ENCODE measurements at regions not wholly inside any gene's neighbourhood (a gene's known extent, or its start where the extent isn't known, plus 50 kb on each side); places are given as distances from the start of the nearest gene placed in this dataset.

- no peak for TF ChIP-seq CTCF (IDR thresholded peaks at IDR 0.05; ENCODE audit: borderline replicate concordance, extremely low read depth, low read length, poor library complexity, severe bottlenecking)
- no peaks in the 10 kb centered on the region for H3K4me1 ChIP-seq (ENCODE audit: insufficient read depth, low read length)
- H3K36me3 ChIP-seq (ENCODE audit: insufficient read depth, low read length), result no peaks in the 10 kb centered on the region
- H2AFZ ChIP-seq (ENCODE audit: low read depth, low read length), result no peak overlapping the region
- H3K27me3 ChIP-seq (ENCODE audit: insufficient read depth, low read length, poor library complexity), result no peaks in the 10 kb centered on the region
- no peak overlapping the region for H3K27ac ChIP-seq (ENCODE audit: low read length)
- no peaks in the 10 kb centered on the region for H4K20me1 ChIP-seq (ENCODE audit: insufficient read depth, low read length)
- DNase-seq (no peak), ATAC-seq (ENCODE audit: insufficient read depth, low read depth) (no peak)
- no peak overlapping the region for H3K9ac ChIP-seq (ENCODE audit: low read depth, low read length)
- H3K79me2 ChIP-seq (ENCODE audit: insufficient read depth, low read length), result no peaks in the 10 kb centered on the region
- H3K9me3 ChIP-seq (ENCODE audit: insufficient read depth, low read length, severe bottlenecking), result no peaks in the 10 kb centered on the region
- H3K4me3 ChIP-seq (ENCODE audit: low read depth in 1 of 2, low read length in 2 of 2), result no peak overlapping the region
- H3K4me2 ChIP-seq (ENCODE audit: insufficient read depth, low read length), result no peak overlapping the region
Measured at GRCh38 chr4:10296730-10297129, 160.5 kb downstream of the ZNF518B start.

GRCh38 chr4:10295301-10295700 is 161.9 kb downstream of the ZNF518B start:
- TF ChIP-seq CTCF (IDR thresholded peaks at IDR 0.05; ENCODE audit: borderline replicate concordance, extremely low read depth, low read length, poor library complexity, severe bottlenecking), result no peak

GRCh38 chr4:10289538-10289906 is 167.7 kb downstream of the ZNF518B start:
- Histone ChIP-seq H3K27me3 (ENCODE audit: insufficient read depth, low read length, poor library complexity) (no peaks in the 10 kb centered on the region), H3K4me1 (ENCODE audit: insufficient read depth, low read length) (no peaks in the 10 kb centered on the region), H3K27ac (ENCODE audit: low read length) (no peak overlapping the region), H3K36me3 (ENCODE audit: insufficient read depth, low read length) (no peaks in the 10 kb centered on the region), H3K9ac (ENCODE audit: low read depth, low read length) (no peak overlapping the region), H3K4me3 (ENCODE audit: low read depth in 1 of 2, low read length in 2 of 2) (no peak overlapping the region), H2AFZ (ENCODE audit: low read depth, low read length) (no peak overlapping the region), H3K4me2 (ENCODE audit: insufficient read depth, low read length) (no peak overlapping the region), H3K79me2 (ENCODE audit: insufficient read depth, low read length) (no peaks in the 10 kb centered on the region), H4K20me1 (ENCODE audit: insufficient read depth, low read length) (no peaks in the 10 kb centered on the region), H3K9me3 (ENCODE audit: insufficient read depth, low read length, severe bottlenecking) (peaks cover 2% of the 10 kb centered on the region)
- TF ChIP-seq CTCF (IDR thresholded peaks at IDR 0.05; ENCODE audit: borderline replicate concordance, extremely low read depth, low read length, poor library complexity, severe bottlenecking), result no peak
- TF ChIP-seq EZH2 (IDR thresholded peaks at IDR 0.05; ENCODE audit: borderline replicate concordance, low read depth, low read length, severe bottlenecking), result no peak
- ATAC-seq (ENCODE audit: insufficient read depth, low read depth), result no peak
- no peak for DNase-seq

More at GRCh38 chr4:10295301-10295700, 161.9 kb downstream of the ZNF518B start:
- no peak overlapping the region for H3K27ac ChIP-seq (ENCODE audit: low read length)
- H3K27me3 ChIP-seq (ENCODE audit: insufficient read depth, low read length, poor library complexity), result no peaks in the 10 kb centered on the region
- ATAC-seq (ENCODE audit: insufficient read depth, low read depth) (no peak), DNase-seq (no peak)
- no peaks in the 10 kb centered on the region for H4K20me1 ChIP-seq (ENCODE audit: insufficient read depth, low read length)
- H3K9me3 ChIP-seq (ENCODE audit: insufficient read depth, low read length, severe bottlenecking), result no peaks in the 10 kb centered on the region
- H3K79me2 ChIP-seq (ENCODE audit: insufficient read depth, low read length), result no peaks in the 10 kb centered on the region
- H3K9ac ChIP-seq (ENCODE audit: low read depth, low read length), result no peak overlapping the region
- H3K4me3 ChIP-seq (ENCODE audit: low read depth in 1 of 2, low read length in 2 of 2), result no peak overlapping the region
- no peaks in the 10 kb centered on the region for H3K36me3 ChIP-seq (ENCODE audit: insufficient read depth, low read length)
- no peak overlapping the region for H2AFZ ChIP-seq (ENCODE audit: low read depth, low read length)
- H3K4me1 ChIP-seq (ENCODE audit: insufficient read depth, low read length), result no peaks in the 10 kb centered on the region
- H3K4me2 ChIP-seq (ENCODE audit: insufficient read depth, low read length), result no peak overlapping the region

GRCh38 chr4:10288830-10289537 is 168.2 kb downstream of the ZNF518B start:
- Histone ChIP-seq H3K9ac (ENCODE audit: low read depth, low read length) (no peak overlapping the region), H3K27me3 (ENCODE audit: insufficient read depth, low read length, poor library complexity) (no peaks in the 10 kb centered on the region), H3K36me3 (ENCODE audit: insufficient read depth, low read length) (no peaks in the 10 kb centered on the region), H3K9me3 (ENCODE audit: insufficient read depth, low read length, severe bottlenecking) (peaks cover 2% of the 10 kb centered on the region), H3K27ac (ENCODE audit: low read length) (no peak overlapping the region), H3K4me3 (ENCODE audit: low read depth in 1 of 2, low read length in 2 of 2) (no peak overlapping the region), H2AFZ (ENCODE audit: low read depth, low read length) (no peak overlapping the region), H3K79me2 (ENCODE audit: insufficient read depth, low read length) (no peaks in the 10 kb centered on the region), H3K4me2 (ENCODE audit: insufficient read depth, low read length) (no peak overlapping the region), H4K20me1 (ENCODE audit: insufficient read depth, low read length) (no peaks in the 10 kb centered on the region), H3K4me1 (ENCODE audit: insufficient read depth, low read length) (no peaks in the 10 kb centered on the region)
- TF ChIP-seq EZH2 (IDR thresholded peaks at IDR 0.05; ENCODE audit: borderline replicate concordance, low read depth, low read length, severe bottlenecking) (no peak), CTCF (IDR thresholded peaks at IDR 0.05; ENCODE audit: borderline replicate concordance, extremely low read depth, low read length, poor library complexity, severe bottlenecking) (no peak)
- DNase-seq (no peak), ATAC-seq (ENCODE audit: insufficient read depth, low read depth) (no peak)

All from DND-41 (cell line).